GM12891 (cell line): ENCODE measurements at regions not wholly inside any gene's neighbourhood (a gene's known extent, or its start where the extent isn't known, plus 50 kb on each side); places are given as distances from the start of the nearest gene placed in this dataset.

Experiments used
- DNase-seq: peaks from one replicate; pipeline ENCODE4 v3.0.0; 2011; ENCODE audit warnings: low spot score; ENCODE audit not compliant: insufficient read length
- FAIRE-seq: peaks from 2 replicates; lab custom pipeline; 2011; peaks lifted over from hg19 to GRCh38; lab: Jason Lieb, UNC
- PAX5 ChIP-seq: IDR thresholded peaks from 2 replicates; pipeline ENCODE4 v1.6.1; 2011; ENCODE audit warnings: low read length, moderate library complexity, mild to moderate bottlenecking; ENCODE audit not compliant: insufficient read depth, severe bottlenecking
- POLR2A ChIP-seq: IDR thresholded peaks from 2 replicates; pipeline ENCODE4 v1.6.1; 2011; ENCODE audit warnings: low read depth, low read length, control low read depth
- POLR2AphosphoS5 ChIP-seq: IDR thresholded peaks from 2 replicates; pipeline ENCODE4 v1.6.1; 2011; ENCODE audit warnings: low read depth, low read length, control low read depth
- POU2F2 ChIP-seq: IDR thresholded peaks from 2 replicates; pipeline ENCODE4 v1.6.1; 2011; ENCODE audit warnings: low read depth, mild to moderate bottlenecking, control low read depth, low read length, moderate library complexity
- SPI1 ChIP-seq: IDR thresholded peaks from 2 replicates; pipeline ENCODE4 v1.6.1; 2011; ENCODE audit warnings: low read depth, low read length, control low read depth
- TAF1 ChIP-seq: IDR thresholded peaks from 2 replicates; pipeline ENCODE4 v1.6.1; 2011; ENCODE audit warnings: low read depth, low read length, control low read depth

DNA sequence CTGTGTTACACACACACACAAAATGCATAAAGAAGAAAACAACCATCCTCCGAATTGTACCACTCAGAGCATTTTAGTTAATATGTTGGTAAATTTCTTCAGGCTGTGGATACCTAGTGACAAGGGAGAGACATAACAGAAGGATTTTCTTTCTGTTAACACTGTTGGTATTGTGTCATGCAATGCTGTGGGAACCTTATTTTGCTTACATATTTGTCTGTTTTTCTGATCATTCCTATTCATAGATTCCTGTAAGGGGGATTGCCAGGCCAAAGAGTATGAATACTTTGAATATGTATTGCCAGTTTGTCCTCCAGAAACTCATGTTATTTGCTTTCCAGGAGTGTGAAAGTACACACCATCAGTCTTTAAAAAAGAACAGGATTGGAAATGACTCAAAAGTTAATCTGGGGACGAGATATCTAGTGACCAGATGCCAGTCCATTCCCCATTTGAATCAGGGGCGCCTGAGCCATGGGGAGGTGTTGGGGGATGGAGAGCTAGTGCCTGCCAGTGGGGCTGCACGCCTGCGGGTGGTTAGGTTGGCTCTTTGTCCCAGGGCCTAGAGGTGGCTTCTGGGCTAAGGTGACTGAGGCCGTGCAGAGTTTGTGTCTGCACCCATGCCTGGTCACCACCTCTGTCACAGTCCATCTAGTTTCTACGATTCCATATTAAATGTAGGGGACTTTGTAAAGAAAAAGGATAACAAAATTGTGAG, 142.0 kb downstream of the PTPN20 start:
- TF ChIP-seq SPI1 (no peak), POLR2A (no peak), PAX5 (no peak), POLR2AphosphoS5 (no peak), POU2F2 (no peak), TAF1 (no peak)
- DNase-seq = no peak
- FAIRE-seq = no peak

GRCh38 chr10:47054974-47055373, 143.7 kb downstream of the PTPN20 start:
- no peak for DNase-seq
- no peak for FAIRE-seq
- TF ChIP-seq POU2F2 (no peak), TAF1 (no peak), SPI1 (no peak)

DNA sequence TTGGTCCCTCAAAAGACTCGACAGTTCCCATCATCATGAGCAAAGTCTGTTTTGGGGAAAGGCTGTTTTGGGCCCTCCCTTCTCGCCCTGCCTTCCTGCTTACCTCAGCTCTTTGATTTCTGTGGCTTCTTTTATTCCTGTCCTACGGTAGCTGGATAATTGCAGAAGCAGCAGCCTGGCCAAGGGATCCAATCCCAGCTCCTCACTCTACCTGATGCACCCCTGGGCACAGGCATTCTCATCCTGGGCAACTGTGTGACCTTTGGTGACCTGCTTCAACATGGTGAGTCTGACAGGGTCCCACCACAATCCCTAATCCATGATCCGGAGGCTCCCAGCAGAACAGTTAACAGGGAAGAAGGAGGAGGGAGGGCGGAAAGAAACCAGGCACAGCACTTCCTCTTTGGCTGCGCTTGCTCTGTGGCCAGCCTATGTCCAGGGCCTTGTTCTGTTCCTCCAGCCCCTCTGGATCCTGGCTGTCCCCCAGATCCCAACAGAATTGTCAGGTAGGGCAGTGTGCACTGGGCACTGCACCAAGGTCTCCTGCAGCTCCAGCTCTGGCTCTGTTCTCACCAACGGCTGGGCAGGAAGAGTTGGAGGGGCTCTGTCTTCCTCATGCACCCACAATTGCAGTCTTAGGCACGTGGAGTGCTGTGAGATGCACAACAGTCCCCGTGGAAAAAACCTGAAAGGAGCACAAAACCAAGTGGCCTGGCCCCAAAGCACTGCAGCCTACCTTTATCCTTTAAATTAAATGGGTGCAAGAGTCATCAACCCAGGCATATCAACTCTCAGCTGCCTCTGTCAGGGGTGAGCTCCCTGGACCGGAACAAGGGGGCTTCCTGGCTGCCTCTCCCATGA, 144.4 kb downstream of the PTPN20 start:
- no peak for DNase-seq
- FAIRE-seq = no peak
- TF ChIP-seq SPI1 (0 out of 2 replicates have a peak, but pooled peaks have one; percentile 11), PAX5 (no peak)

DNA sequence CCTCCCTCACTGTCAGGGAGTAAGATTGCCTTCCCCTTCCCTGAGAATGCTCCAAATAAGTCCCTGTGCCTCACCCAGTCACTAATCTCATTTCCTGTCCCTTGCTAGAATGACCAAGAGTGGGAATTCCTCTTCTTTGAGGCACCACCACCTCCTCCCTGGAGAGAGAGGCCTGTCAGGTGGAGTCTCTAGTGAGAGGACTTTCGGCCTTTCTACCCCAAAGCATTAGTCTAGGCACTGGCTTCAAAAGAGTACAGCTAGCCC, 145.0 kb downstream of the PTPN20 start:
- TF ChIP-seq SPI1 (no peak), TAF1 (no peak), POLR2A (no peak), POLR2AphosphoS5 (no peak), POU2F2 (no peak), PAX5 (no peak)
- no peak for DNase-seq
- FAIRE-seq = no peak

DNA sequence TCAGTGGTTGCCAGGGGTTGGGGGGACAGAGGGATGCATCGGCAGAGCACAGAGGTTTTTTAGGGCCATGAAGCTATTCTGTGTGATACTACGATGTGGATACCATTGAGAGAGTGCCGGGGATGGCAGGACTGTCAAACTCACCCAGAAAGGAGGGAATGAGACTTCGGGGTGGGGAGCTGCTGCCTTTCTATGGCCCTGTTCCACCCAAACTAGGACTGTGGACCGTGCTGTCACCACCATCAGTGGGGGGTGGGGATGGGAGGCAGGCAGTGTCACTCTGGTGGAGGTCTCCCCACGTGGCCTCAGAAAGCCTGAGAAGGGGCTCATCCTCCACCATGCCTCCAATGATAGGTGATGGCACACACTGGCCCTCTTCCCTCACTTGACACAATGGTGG, 146.2 kb downstream of the PTPN20 start:
- TF ChIP-seq SPI1 = no peak
- no peak for TF ChIP-seq TAF1
- DNase-seq (no peak), FAIRE-seq (no peak)

DNA sequence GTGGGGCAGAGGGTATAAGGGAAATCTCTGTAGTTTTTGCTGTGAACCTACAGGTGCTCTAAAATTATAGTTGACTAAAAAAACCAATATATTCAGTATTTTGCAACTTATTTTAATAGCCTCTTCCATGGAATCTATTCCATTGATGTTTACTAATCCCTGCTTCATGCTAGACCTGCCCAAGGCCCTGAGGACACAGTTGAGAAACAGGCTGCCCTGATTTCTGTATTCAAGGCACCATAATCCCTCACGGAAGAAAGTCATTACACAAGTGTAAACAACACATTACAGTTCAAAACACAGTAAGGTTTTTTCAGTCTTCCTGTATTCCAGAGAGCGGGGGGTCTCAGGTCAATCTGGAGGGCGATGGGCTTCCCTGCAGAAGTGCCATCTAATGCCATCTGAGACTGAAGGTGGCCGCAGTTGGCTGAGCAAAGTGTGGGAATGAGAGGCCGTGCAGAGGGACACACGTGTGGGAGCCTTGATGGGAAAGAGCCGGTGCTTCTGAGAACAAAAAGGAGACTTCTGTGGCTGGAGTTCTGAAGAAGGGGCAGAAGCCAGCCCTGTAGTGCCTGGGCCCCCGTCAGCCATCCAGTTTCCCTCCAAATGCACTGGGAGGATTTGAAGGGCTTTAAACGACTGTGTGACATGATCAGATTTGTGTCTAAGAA, 146.9 kb downstream of the PTPN20 start:
- DNase-seq = no peak
- no peak for TF ChIP-seq POU2F2
- TF ChIP-seq POLR2AphosphoS5 = no peak
- TF ChIP-seq PAX5 = no peak
- no peak for TF ChIP-seq TAF1
- no peak for TF ChIP-seq SPI1
- no peak for TF ChIP-seq POLR2A
- no peak for FAIRE-seq

DNA sequence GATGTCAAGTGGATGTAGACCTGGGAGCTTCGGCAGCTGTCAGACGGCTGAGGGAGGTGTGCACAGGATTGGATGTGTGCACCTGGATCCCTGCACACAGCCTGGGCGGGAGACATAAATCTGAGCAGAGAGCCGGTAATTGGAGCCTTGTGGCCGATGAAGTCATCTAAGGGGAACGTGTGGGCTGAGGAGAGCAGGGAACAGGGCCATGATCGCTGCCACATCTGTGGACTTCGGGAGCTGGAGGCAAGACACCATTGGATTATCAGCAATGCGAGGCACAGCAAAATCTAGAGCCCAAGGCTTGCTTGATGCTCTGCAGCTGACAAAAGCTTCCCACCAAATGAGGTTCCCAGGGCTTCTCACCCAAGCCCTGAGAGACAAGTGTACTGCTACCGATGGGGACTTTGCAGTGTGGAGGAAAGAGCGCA, 147.7 kb downstream of the PTPN20 start:
- no peak for DNase-seq
- FAIRE-seq = no peak
- TF ChIP-seq PAX5 (no peak), POU2F2 (no peak), POLR2AphosphoS5 (no peak), POLR2A (no peak), TAF1 (no peak), SPI1 (no peak)

DNA sequence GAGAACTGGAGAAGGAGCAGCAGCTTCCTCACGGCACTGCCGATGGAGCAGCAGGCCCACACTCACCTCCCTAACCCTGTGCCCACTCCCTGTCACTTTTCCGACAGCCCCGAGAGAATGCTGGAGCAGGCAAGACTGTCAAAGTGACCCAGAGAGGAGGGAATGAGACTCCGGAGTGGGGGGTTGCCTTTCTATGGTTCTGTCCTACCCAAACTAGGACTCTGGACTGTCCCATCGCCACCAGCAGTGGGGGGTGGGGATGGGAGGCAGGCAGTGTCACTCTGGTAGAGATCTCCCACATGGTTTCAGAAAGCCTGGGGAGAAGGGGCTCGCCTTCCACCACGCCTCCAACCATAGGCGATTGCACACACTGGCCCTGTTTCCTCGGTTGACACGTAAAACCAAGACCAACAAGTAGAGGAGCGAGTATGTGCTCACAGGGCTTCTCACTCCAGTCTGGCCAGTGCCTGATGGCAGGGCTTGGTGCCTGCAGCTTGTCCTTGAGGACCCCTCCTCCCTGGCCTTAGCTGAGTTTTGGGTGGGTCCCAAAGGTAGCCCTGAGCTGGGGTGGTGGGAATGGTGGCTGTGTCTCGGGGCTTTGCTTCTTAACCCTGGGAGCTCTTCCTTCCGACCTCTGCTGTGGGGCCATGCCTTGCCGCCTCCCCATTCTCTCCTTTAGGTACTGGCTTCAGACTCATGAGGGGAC, 148.5 kb downstream of the PTPN20 start:
- no peak for FAIRE-seq
- TF ChIP-seq SPI1 = no peak
- TF ChIP-seq POLR2AphosphoS5 = no peak
- no peak for TF ChIP-seq POU2F2
- no peak for TF ChIP-seq TAF1
- TF ChIP-seq POLR2A = no peak
- no peak for TF ChIP-seq PAX5
- no peak for DNase-seq

DNA sequence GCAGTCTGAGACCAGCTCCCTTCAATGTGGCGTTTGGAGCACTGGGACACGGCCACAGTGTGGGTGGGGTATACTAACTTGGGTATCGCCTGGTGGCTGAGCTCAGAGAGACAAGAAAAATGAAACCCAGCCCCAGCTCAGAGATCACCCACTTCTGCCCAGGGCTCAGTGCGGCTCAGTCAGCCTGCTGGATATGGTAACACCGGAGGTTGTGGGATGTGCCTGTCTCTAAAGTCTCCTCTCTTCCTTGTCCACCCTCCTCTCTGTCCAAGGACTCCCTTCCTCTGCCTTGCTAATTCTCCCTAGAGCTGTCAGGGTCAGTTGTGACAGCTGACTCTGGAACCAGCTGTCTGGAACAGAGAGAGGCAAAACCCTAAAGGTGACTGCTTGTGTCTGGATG, 149.1 kb downstream of the PTPN20 start:
- FAIRE-seq (no peak), DNase-seq (no peak)
- TF ChIP-seq POU2F2 (no peak), TAF1 (no peak), POLR2A (no peak), POLR2AphosphoS5 (no peak), PAX5 (no peak), SPI1 (no peak)

- TF ChIP-seq POLR2A (no peak), POU2F2 (no peak), PAX5 (no peak), TAF1 (no peak), SPI1 (no peak), POLR2AphosphoS5 (no peak)
- FAIRE-seq (no peak), DNase-seq (no peak)
Measured at GRCh38 chr10:47060993-47061500, 149.8 kb downstream of the PTPN20 start.
